ENCODE measurements at regions not wholly inside any gene's neighbourhood (a gene's known extent, or its start where the extent isn't known, plus 50 kb on each side); places are given as distances from the start of the nearest gene placed in this dataset.

- no peak for DNase-seq
Measured at GRCh38 chr14:98085751-98086150, 1186.2 kb downstream of the BCL11B start.

- no peak for DNase-seq
Measured at GRCh38 chr14:98093111-98093510, 1178.9 kb downstream of the BCL11B start.

- DNase-seq = no peak
Measured at GRCh38 chr14:98099527-98099926, 1172.5 kb downstream of the BCL11B start.

GRCh38 chr14:98101323-98101722, 1170.7 kb downstream of the BCL11B start:
- DNase-seq = no peak

GRCh38 chr14:98103705-98104104, 1168.3 kb downstream of the BCL11B start:
- no peak for DNase-seq

- no peak for DNase-seq
Measured at GRCh38 chr14:98109326-98109725, 1162.7 kb downstream of the BCL11B start.

GRCh38 chr14:98112194-98112780, 1159.7 kb downstream of the BCL11B start:
- DNase-seq = no peak

- DNase-seq = no peak
Measured at GRCh38 chr14:98114122-98114895, 1157.7 kb downstream of the BCL11B start.

GRCh38 chr14:98114946-98115345, 1157.1 kb downstream of the BCL11B start:
- no peak for DNase-seq

GRCh38 chr14:98118749-98119148, 1153.2 kb downstream of the BCL11B start:
- no peak for DNase-seq

- no peak for DNase-seq
Measured at GRCh38 chr14:98119739-98120138, 1152.3 kb downstream of the BCL11B start.

GRCh38 chr14:98120831-98121464, 1151.0 kb downstream of the BCL11B start:
- no peak for DNase-seq

- no peak for DNase-seq
Measured at GRCh38 chr14:98122527-98122926, 1149.5 kb downstream of the BCL11B start.

GRCh38 chr14:98130691-98131090, 1141.3 kb downstream of the BCL11B start:
- DNase-seq = no peak

GRCh38 chr14:98131406-98131805, 1140.6 kb downstream of the BCL11B start:
- DNase-seq = no peak

- no peak for DNase-seq
Measured at GRCh38 chr14:98133806-98134205, 1138.2 kb downstream of the BCL11B start.

- no peak for DNase-seq
Measured at GRCh38 chr14:98136012-98136789, 1135.8 kb downstream of the BCL11B start.

GRCh38 chr14:98137131-98138025, 1134.6 kb downstream of the BCL11B start:
- DNase-seq = no peak

- DNase-seq = peak; percentile 67
Measured at GRCh38 chr14:98138666-98139065, 1133.3 kb downstream of the BCL11B start.

GRCh38 chr14:98140862-98141530, 1131.0 kb downstream of the BCL11B start:
- no peak for DNase-seq

GRCh38 chr14:98143566-98143965, 1128.4 kb downstream of the BCL11B start:
- no peak for DNase-seq

- DNase-seq = no peak
Measured at GRCh38 chr14:98144964-98145363, 1127.0 kb downstream of the BCL11B start.
